Skin of body (tissue), 1 donor: ENCODE measurements at regions not wholly inside any gene's neighbourhood (a gene's known extent, or its start where the extent isn't known, plus 50 kb on each side); places are given as distances from the start of the nearest gene placed in this dataset.

Source experiments
- DNase-seq: peaks from one replicate; lab custom pipeline; 2025; lab: John Stamatoyannopoulos, UW

- no peak for DNase-seq
Observed at GRCh38 chr2:198368089-198368488, 563.7 kb downstream of the PLCL1 start.

DNA sequence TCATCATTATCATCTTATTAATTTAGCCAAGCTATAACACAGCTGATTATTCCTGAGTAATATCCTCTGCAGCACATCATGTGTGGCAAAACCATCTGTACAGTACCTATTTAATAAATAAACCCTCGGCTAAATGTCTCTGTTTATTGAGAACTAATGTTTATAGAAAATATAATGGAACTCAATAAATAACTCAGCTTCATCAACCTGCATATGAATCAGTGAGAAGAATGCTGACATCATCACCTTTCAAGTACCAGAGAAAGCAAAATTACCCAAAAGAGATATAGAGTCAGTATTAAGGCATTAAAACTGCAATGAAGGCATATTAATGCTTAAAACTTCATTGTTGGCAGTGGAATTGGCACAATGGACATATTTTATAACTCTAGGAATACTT lies 558.3 kb downstream of the PLCL1 start:
- no peak for DNase-seq

- DNase-seq: no peak
Observed at GRCh38 chr2:198359308-198359707, 554.9 kb downstream of the PLCL1 start.

GRCh38 chr2:198356157-198356556 lies 551.8 kb downstream of the PLCL1 start:
- DNase-seq: no peak

DNA sequence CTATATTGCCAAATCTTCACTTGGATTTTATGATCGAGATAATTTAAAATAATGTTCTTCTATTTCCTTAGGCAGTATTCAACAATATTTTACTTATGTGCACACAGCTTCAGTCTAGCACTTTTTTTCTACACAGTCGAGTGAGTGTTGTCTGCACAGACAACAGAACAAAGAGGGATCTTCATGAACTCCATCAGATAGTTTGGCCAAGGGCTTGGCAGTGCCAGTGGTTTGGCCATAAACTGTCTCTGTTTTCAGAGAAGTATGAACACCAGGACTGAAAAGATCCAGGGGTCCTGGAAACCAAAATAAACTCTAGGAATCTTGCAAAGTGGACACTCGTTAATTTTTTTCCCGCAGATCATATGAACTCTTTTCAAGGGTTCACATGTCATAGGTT lies 547.3 kb downstream of the PLCL1 start:
- DNase-seq: no peak

DNA sequence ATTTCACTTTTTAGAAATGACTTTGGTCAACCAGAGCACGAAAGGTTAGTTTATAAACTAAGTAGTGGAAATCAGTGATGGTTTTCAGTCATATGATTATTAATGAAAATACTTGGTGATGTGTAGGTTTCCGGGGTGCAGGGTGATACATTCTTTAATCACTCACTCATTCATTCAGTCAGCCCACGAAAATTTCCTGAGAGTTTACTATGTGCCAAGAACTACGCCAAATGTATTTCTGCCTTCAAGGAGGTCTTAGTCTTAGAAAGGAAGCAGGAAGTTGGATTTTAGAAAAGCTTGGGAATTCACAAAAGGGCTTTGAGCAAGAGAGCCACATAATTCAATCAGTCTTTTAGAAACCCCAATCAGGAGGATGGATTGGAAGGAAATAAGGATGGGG lies 543.6 kb downstream of the PLCL1 start:
- DNase-seq: no peak

DNA sequence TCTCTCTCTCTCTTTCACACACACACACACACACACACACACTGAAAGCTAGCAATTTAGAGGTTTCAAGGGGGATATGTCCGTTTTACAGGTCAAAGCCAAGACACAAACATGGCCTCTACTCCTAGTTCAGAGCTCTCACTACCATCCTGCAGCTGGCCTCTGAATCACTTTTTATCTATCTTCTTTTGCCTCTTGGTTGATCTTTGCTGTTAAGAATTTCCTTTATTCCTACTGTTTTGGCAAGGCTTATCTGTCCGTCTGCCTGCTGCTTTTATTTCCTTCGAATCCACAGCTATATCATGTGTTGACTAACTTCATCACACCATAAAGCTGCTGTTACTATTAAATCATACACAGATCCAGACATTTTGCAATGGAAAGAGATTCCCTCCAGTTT lies 543.0 kb downstream of the PLCL1 start:
- DNase-seq: no peak

GRCh38 chr2:198343471-198343870 lies 539.1 kb downstream of the PLCL1 start:
- DNase-seq: no peak

GRCh38 chr2:198340846-198341245 lies 536.5 kb downstream of the PLCL1 start:
- no peak for DNase-seq

DNA sequence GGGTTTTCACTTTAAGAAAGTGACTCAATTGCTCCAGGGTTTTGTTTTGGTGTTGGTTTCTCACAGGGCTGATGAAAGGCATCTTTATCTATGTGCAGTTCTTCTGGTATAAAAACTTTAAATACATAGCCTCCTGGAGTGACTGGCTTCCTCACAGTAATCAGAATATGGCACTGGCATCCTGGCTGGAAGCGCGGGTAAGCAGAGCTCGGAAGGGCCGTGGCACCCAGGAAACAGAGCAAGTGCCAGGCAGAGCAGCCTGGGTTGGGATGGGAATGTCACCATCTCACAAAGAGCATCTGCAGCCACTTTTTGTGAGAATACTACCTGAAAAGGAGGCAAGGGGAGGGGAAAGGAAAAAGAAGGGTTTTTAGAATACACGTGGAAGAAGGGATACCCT lies 534.7 kb downstream of the PLCL1 start:
- DNase-seq: no peak

GRCh38 chr2:198337368-198337767 lies 533.0 kb downstream of the PLCL1 start:
- no peak for DNase-seq

DNA sequence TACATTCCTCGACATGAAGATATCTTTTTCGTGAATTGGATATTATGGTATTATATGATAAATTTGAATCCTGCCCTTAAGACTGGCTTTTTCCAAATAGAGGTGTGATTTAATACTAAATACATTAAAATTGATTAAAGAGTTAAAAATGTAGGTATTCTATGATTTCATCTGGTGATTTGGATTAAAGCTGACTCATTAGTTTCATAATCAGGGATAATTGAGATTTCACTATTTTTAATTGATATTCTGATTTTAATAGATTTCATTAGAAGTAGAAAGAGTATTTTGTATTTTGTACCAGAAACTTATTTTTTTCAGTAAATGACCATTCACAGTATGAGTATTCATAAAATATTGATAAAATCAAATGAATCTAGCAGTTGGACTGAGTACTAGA lies 524.1 kb downstream of the PLCL1 start:
- no peak for DNase-seq

DNA sequence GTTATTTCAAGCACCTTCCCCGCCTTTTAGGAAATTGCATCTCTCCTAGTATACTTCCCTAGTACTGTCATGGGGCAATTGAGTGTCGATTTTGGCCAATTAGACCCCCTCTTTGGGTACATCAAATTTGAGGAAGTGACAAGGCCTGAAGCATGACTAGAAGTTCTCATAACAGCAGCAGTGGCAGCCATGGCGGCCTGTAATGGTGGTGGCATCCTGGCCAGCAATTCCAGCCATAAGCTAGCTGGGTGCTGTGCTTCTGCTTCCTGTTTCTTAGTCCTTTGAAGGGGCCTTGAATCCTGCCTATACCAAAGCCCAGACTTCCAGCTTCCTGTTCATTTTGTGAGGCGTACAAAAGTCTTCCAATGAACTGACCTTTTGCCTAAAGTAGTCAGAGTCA lies 523.1 kb downstream of the PLCL1 start:
- no peak for DNase-seq

GRCh38 chr2:198326431-198326830 lies 522.0 kb downstream of the PLCL1 start:
- DNase-seq: no peak

GRCh38 chr2:198325359-198325758 lies 521.0 kb downstream of the PLCL1 start:
- no peak for DNase-seq

DNA sequence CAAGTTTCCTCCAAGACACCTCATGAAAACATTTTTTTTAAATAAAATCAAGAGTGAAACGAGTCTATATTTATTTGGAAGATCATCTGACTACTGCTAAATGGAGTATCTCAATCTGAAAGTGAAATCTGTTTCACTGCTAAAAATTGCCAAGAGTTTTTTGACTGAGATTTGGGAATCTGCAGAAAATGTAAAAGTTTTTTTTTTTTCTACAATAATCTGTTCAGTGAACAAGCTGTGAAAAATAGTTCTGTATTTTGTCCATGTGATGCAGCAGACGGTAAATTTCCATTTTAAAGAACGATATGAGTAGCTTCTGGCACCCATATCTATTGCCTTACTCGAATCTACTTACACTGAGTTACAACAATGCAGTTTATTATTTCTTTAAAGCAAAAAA lies 519.7 kb downstream of the PLCL1 start:
- no peak for DNase-seq

DNA sequence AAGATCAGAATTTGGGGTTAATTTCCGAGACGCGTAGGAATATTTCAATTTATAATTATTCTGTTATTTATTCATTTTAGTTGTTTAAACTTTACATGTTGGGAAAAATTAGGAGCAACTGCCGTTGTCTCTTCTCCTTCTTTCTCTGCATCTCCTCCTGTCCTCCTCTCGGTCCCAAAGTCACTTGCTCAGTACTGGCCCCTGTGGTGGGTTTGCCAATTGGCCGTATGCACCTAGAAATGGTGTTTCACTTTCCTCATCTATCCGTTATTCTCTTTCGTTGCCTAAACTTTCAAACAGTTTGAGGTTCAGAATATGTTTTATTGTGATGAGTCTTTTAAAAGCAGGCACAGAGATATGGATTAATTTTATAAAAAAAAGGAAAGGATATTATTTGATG lies 517.9 kb downstream of the PLCL1 start:
- no peak for DNase-seq

- no peak for DNase-seq
Observed at GRCh38 chr2:198321522-198322088, 517.2 kb downstream of the PLCL1 start.

- DNase-seq: peak; percentile 6
Observed at GRCh38 chr2:198316852-198317396, 512.5 kb downstream of the PLCL1 start.

- no peak for DNase-seq
Observed at GRCh38 chr2:198315791-198316630, 511.6 kb downstream of the PLCL1 start.

GRCh38 chr2:198314559-198315153 lies 510.3 kb downstream of the PLCL1 start:
- peak; percentile 46 for DNase-seq
